ENCODE measurements at regions not wholly inside any gene's neighbourhood (a gene's known extent, or its start where the extent isn't known, plus 50 kb on each side); places are given as distances from the start of the nearest gene placed in this dataset.

DNA sequence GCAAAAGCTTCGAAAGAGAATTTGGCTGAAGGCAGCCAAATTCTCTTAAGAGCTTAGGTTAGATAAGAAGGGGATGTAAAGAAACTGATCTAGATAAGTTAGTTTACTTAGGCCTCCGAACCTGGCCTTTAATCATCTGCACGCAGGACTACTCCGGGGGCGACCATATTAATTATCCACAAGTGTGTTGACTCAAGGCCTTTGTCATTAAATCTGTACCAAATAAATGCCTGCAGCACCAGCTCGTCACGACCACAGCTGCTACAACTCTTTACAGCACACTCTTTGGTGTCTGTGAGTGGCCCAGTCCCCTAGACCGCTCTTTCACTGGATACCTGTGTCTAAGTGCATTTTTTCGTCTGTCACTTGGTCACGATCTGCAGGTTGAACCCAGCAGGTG is 69.8 kb upstream of the LSM8 start:
- TF ChIP-seq CTCF (IDR thresholded peaks at IDR 0.05; ENCODE audit: poor library complexity, severe bottlenecking), result no peak
- TF ChIP-seq REST (IDR thresholded peaks at IDR 0.05; ENCODE audit: borderline replicate concordance), result no peak
- TF ChIP-seq TAF1 (IDR thresholded peaks at IDR 0.05; ENCODE audit: low read depth), result no peak
- no peak for TF ChIP-seq SMC3 (conservative IDR thresholded peaks at IDR 0.05; ENCODE audit: poor library complexity)
- TF ChIP-seq EP300 (conservative IDR thresholded peaks at IDR 0.05; ENCODE audit: poor library complexity, severe bottlenecking), result no peak
- no peak for TF ChIP-seq EZH2 (IDR thresholded peaks at IDR 0.05; ENCODE audit: borderline replicate concordance, insufficient read depth, low read length, poor library complexity, severe bottlenecking)

Data from neural cell (in vitro differentiated cells).